Gastroesophageal sphincter (tissue), 4 donors: ENCODE measurements at regions not wholly inside any gene's neighbourhood (a gene's known extent, or its start where the extent isn't known, plus 50 kb on each side); places are given as distances from the start of the nearest gene placed in this dataset.
"Not testable (repeated sequence)": the region's sequence is repeated elsewhere in the genome, so short reads cannot be mapped to it uniquely, and the experiment has no call there.

ENCODE experiments used
- ATAC-seq: fragments of 150-250 bp; one replicate; pipeline ENCODE4 v1.9.1; 2016; ENCODE audit warnings: mild to moderate bottlenecking, moderate library complexity
- H3K27ac ChIP-seq, 4 donors: fragments of 200-600 bp; sonication (generic) in 3 of 4; 1 replicate in 3 of 4; 2 replicates in 1 of 4; pipeline ENCODE4 v1.5.1; 2016 to 2019
- H3K27me3 ChIP-seq: fragments of 200-600 bp; sonication (generic); one replicate; pipeline ENCODE4 v1.5.1; 2019
- H3K36me3 ChIP-seq, 2 donors: fragments of 200-600 bp; sonication (generic); one replicate each; pipeline ENCODE4 v1.5.1; 2019; ENCODE audit warnings: control low read depth in 1 of 2
- H3K4me1 ChIP-seq, 3 donors: fragments of 200-600 bp; sonication (generic); 1 replicate in 2 of 3; 2 replicates in 1 of 3; pipeline ENCODE4 v1.5.1; 2016 to 2019; ENCODE audit warnings: control low read depth in 2 of 3
- H3K4me3 ChIP-seq, 2 donors: fragments of 200-600 bp; sonication (generic); one replicate each; pipeline ENCODE4 v1.5.1; 2019; ENCODE audit warnings: mild to moderate bottlenecking in 1 of 2, moderate library complexity in 1 of 2
- H3K9me3 ChIP-seq, 3 donors: fragments of 200-600 bp; sonication (generic); one replicate each; pipeline ENCODE4 v1.5.1; 2017 to 2019; ENCODE audit warnings: control low read depth in 2 of 3
- EP300 ChIP-seq: sonication (generic); formaldehyde crosslinking; IDR thresholded peaks from one replicate; pipeline ENCODE4 v1.6.1; 2017; ENCODE audit warnings: antibody characterized with exemption, mild to moderate bottlenecking
- POLR2A ChIP-seq, 2 donors: fragments of 450-650 bp; IDR thresholded peaks; one replicate each; pipeline ENCODE4 v1.6.1; 2017; ENCODE audit warnings: antibody characterized with exemption in 2 of 2, mild to moderate bottlenecking in 2 of 2, moderate library complexity in 1 of 2
- POLR2AphosphoS5 ChIP-seq: sonication (generic); formaldehyde crosslinking; IDR thresholded peaks from one replicate; pipeline ENCODE4 v1.6.1; 2017; ENCODE audit warnings: antibody characterized with exemption
- WGBS, 2 donors: methylation state at CpG; one replicate each; pipeline ENCODE4 v1.1.5; 2018; ENCODE audit warnings: low coverage in 1 of 2; 5-methylcytosine and 5-hydroxymethylcytosine counted together
- TF ChIP-seq, protein P1 (sequence below), 4 experiments: fragments of 200-600 bp in 2 of 4; fragments of 450-650 bp in 2 of 4; sonication (generic) in 1 of 4; IDR thresholded peaks; one replicate each; pipeline ENCODE4 v1.5.1; 2017 to 2019; ENCODE audit warnings: antibody characterized with exemption in 4 of 4, mild to moderate bottlenecking in 2 of 4, moderate library complexity in 2 of 4

DNA sequence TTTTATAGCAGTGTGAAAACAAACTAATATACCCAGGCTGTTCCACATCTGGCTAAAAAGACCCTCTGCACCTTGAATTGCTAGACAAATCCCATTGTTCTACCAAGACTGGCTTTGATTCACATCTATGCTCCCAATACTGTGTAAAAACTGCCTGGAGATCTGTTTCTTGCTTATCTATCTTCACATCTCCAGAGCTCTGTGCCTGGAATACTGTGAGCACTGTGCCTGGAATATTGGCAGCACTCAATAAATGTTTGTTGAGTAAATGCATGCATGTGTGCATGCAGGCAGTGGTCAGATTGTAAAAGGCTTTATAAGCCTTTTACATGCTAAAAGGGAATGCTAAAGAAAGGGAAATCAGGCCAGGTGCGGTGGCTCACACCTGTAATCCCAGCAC lies 75.5 kb upstream of the APP start:
- H3K4me3 ChIP-seq, result no peak overlapping the region
- no peaks in the 10 kb centered on the region for H3K36me3 ChIP-seq
- TF ChIP-seq, protein P1, sequence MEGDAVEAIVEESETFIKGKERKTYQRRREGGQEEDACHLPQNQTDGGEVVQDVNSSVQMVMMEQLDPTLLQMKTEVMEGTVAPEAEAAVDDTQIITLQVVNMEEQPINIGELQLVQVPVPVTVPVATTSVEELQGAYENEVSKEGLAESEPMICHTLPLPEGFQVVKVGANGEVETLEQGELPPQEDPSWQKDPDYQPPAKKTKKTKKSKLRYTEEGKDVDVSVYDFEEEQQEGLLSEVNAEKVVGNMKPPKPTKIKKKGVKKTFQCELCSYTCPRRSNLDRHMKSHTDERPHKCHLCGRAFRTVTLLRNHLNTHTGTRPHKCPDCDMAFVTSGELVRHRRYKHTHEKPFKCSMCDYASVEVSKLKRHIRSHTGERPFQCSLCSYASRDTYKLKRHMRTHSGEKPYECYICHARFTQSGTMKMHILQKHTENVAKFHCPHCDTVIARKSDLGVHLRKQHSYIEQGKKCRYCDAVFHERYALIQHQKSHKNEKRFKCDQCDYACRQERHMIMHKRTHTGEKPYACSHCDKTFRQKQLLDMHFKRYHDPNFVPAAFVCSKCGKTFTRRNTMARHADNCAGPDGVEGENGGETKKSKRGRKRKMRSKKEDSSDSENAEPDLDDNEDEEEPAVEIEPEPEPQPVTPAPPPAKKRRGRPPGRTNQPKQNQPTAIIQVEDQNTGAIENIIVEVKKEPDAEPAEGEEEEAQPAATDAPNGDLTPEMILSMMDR (IDR thresholded peaks at IDR 0.05), result no peak
- TF ChIP-seq POLR2A (IDR thresholded peaks at IDR 0.05) (no peak), POLR2AphosphoS5 (no peak), EP300 (no peak)
- H3K27me3 ChIP-seq, result no peaks in the 10 kb centered on the region
- WGBS, 2 donors, result 100% methylated on average over 1 of the region's 1 CpG
- H3K9me3 ChIP-seq, result no peaks in the 10 kb centered on the region
- ATAC-seq, result no peak
- H3K27ac ChIP-seq, result no peak overlapping the region
- H3K4me1 ChIP-seq, result no peaks in the 10 kb centered on the region

DNA sequence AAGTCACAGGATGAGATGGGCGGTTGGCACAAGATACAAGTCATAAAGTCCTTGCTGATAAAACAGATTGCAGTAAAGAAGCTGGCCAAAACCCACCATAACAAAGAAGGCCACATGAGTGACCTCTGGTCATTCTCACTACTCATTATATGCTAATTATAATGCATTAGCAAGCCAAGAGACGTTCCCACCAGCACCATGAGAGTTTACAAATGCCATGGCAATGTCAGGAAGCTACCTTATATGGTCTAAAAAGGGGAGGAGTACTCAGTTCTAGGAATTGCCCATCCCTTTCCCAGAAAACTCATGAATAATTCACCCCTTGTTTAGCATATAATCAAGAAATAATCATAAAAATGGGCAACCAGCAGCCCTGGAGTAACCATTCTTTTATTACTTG lies 74.9 kb upstream of the APP start:
- Histone ChIP-seq H3K27me3 (no peaks in the 10 kb centered on the region), H3K4me3 (no peak overlapping the region), H3K4me1 (no peaks in the 10 kb centered on the region), H3K36me3 (no peaks in the 10 kb centered on the region), H3K9me3 (no peaks in the 10 kb centered on the region), H3K27ac (no peak overlapping the region)
- no peak for ATAC-seq
- TF ChIP-seq EP300, result no peak
- no peak for TF ChIP-seq POLR2A (IDR thresholded peaks at IDR 0.05)
- no peak for TF ChIP-seq POLR2AphosphoS5
- TF ChIP-seq, protein P1 (IDR thresholded peaks at IDR 0.05), result no peak
- WGBS, 2 donors, result 58% methylated on average over 2 of the region's 2 CpGs

DNA sequence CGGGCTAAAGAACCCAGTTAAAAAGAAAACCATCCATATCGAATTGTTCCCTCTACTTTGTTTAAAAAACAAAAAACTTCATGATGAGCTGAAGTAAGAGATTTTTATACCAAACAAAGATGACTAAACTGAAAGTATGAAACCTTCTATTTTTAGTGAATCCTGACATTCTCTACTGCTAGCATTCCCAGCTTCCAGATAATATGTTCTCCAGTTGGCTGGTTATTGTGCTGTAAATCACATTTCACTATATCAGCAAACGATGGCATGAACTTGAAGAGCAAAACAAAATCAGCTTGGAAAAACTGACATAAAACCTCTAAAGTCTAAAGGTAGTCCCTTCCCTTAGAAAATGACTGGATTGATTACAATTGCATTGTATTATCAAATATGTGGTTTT lies 68.1 kb upstream of the APP start:
- no peak for ATAC-seq
- 55 to 73% methylated on average over 3 of the region's 3 CpGs for WGBS, 2 donors
- no peaks in the 10 kb centered on the region for H3K4me1 ChIP-seq
- H3K4me3 ChIP-seq, result no peak overlapping the region
- TF ChIP-seq POLR2AphosphoS5 (no peak), EP300 (no peak)
- TF ChIP-seq, protein P1 (IDR thresholded peaks at IDR 0.05), result no peak
- no peaks in the 10 kb centered on the region for H3K36me3 ChIP-seq
- no peaks in the 10 kb centered on the region for H3K9me3 ChIP-seq
- no peaks in the 10 kb centered on the region for H3K27me3 ChIP-seq
- H3K27ac ChIP-seq, result no peak overlapping the region

DNA sequence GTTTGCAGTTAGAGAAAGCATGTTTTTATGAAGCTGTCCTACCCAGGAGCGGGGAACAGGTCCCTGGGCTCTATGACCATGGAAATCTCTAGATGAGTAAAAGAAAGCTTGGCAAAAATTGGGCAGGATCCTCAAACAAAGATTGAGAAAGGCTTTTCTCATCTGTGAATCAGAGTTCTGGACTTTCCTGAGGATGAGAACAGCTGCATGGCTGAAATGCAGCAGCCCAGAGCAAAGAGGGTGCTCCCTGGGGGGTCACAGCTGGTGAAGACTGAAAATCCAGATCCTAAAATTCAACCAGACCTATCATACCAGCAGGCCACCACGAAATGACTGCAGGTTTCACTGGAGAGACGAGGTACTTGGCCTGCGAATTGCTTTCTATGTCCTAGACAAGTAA lies 65.7 kb upstream of the APP start:
- Histone ChIP-seq H3K9me3 (no peaks in the 10 kb centered on the region), H3K4me1 (no peaks in the 10 kb centered on the region), H3K36me3 (no peaks in the 10 kb centered on the region), H3K27me3 (no peaks in the 10 kb centered on the region), H3K4me3 (no peak overlapping the region), H3K27ac (no peak overlapping the region)
- TF ChIP-seq, protein P1 (IDR thresholded peaks at IDR 0.05), result no peak
- no peak for TF ChIP-seq POLR2AphosphoS5
- no peak for TF ChIP-seq POLR2A (IDR thresholded peaks at IDR 0.05)
- no peak for TF ChIP-seq EP300
- 86 to 100% methylated on average over 3 to 4 of the region's 4 CpGs for WGBS, 2 donors
- ATAC-seq, result no peak

DNA sequence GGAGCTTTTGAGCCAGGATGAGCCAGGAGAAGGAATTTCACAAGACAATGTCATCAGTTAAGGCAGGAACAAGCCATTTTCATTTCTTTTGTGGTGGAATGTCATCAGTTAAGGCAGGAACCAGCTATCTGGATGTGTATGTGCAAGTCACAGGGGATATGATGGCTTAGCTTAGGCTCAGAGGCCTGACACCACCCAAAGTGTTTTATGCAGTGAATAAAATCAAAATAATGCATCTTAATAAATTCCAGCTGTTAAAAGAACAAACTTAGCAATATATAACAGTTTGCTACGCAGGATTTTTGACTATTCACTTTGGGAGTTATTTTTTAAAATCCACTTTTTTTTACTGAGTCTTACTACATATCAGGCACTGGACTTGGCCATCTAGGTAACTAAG lies 62.7 kb upstream of the APP start:
- H3K4me1 ChIP-seq, H3K4me3 ChIP-seq, H3K36me3 ChIP-seq, H3K27ac ChIP-seq, H3K27me3 ChIP-seq, ATAC-seq, H3K9me3 ChIP-seq: not testable (repeated sequence)
- WGBS, 2 donors, result 82 to 100% methylated on average over 1 of the region's 1 CpG

DNA sequence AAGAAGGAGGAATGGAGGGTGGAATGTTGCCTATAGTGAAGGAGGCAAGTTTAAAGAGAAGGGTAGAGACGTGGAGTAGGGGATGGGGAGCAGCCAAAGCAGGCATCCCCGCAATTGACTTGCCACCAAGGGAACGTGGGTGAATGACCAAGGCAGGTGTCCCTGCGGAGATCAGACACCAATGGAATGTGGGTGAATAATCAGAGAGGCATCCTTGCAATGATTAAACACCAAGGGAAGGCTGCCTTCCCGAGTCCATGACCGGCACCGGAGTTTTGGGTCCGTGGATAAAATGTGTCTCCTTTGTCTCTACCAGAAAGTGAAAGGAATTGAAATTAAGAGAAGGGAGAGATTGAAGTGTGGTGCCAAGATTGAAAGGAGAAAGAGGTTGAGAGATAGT lies 61.9 kb upstream of the APP start:
- not testable (repeated sequence) for ATAC-seq, H3K9me3 ChIP-seq, H3K36me3 ChIP-seq, H3K4me1 ChIP-seq, H3K4me3 ChIP-seq, H3K27me3 ChIP-seq, H3K27ac ChIP-seq
- WGBS, 2 donors, result 89% methylated on average over 8 of the region's 8 CpGs; no CpG with 5 or more reads in 1 of the 2 donors
